Stomach (tissue), 4 donors: ENCODE measurements at regions not wholly inside any gene's neighbourhood (a gene's known extent, or its start where the extent isn't known, plus 50 kb on each side); places are given as distances from the start of the nearest gene placed in this dataset.

ENCODE experiments used
- CTCF ChIP-seq, 7 experiments: fragments of 450-650 bp in 4 of 7; fragments of 200-600 bp in 3 of 7; sonication (generic) in 3 of 7; IDR thresholded peaks; one replicate each; pipeline ENCODE4 v1.5.1; 2016 to 2019; ENCODE audit warnings: antibody characterized with exemption in 7 of 7, control low read depth in 2 of 7, mild to moderate bottlenecking in 1 of 7
- EP300 ChIP-seq: sonication (generic); formaldehyde crosslinking; IDR thresholded peaks from one replicate; pipeline ENCODE4 v1.6.1; 2017; ENCODE audit warnings: antibody characterized with exemption
- POLR2A ChIP-seq, 4 donors: fragments of 450-650 bp; IDR thresholded peaks; one replicate each; pipeline ENCODE4 v1.6.1; 2016; ENCODE audit warnings: antibody characterized with exemption in 4 of 4, control low read depth in 2 of 4, mild to moderate bottlenecking in 1 of 4, moderate library complexity in 1 of 4
- POLR2AphosphoS5 ChIP-seq, 3 donors: sonication (generic); formaldehyde crosslinking; IDR thresholded peaks; one replicate each; pipeline ENCODE4 v1.6.1; 2016; ENCODE audit warnings: antibody characterized with exemption in 3 of 3

GRCh38 chr4:24026596-24026995, 136.7 kb upstream of the PPARGC1A start:
- no peak for TF ChIP-seq EP300
- no peak for TF ChIP-seq POLR2AphosphoS5 (IDR thresholded peaks at IDR 0.05)
- TF ChIP-seq POLR2A (IDR thresholded peaks at IDR 0.05), result no peak
- no peak for TF ChIP-seq CTCF (IDR thresholded peaks at IDR 0.05)
